PC-3 (cell line): ENCODE measurements at regions not wholly inside any gene's neighbourhood (a gene's known extent, or its start where the extent isn't known, plus 50 kb on each side); places are given as distances from the start of the nearest gene placed in this dataset.

Experiments used
- EZH2phosphoT487 ChIP-seq: fragments of 300-600 bp; sonication (generic); IDR thresholded peaks from 2 replicates; pipeline ENCODE4 v1.6.1; 2018; ENCODE audit warnings: mild to moderate bottlenecking, antibody characterized with exemption, low read length, borderline replicate concordance
- TF ChIP-seq, protein P1 (sequence below): fragments of 300-600 bp; sonication (generic); conservative IDR thresholded peaks from 2 replicates; pipeline ENCODE4 v1.5.1; 2017; ENCODE audit warnings: antibody characterized with exemption, low read depth, mild to moderate bottlenecking, low read length

DNA sequence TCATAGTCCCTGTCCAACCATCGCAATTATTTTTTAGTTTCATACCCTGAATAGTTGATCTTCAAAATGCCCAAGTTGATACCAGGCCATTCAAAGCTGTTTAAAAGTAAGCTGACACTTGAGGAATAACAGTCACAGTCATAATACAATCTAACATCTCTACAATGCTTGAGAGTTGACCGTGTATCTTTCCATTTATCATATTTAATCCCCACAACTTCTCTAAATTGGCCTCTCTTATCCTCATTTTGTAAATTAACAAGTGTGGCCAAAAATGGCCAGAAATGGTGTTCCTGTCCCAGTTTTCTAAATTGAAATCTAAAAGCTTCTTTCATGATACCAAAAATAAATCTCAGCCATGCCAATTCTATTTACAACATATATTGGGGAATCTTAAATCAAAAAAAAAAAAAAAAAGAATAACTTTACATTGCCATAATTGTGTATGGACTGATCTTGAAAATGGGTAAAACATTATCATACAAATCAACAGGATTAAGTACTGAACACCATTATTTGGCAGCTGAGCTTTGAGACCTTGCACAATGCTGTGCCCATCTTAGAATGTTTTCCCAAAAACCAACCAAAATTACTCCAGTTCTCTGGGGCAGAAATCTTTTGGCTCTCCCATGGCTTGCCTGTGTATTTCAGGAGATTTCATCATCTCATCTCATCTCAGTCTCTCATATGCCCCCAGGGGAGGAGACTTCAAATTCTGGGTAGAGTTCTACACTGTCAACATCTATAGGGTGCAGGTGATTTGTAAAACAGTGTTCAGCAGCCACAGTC lies 448.7 kb upstream of the JARID2 start:
- TF ChIP-seq, protein P1, sequence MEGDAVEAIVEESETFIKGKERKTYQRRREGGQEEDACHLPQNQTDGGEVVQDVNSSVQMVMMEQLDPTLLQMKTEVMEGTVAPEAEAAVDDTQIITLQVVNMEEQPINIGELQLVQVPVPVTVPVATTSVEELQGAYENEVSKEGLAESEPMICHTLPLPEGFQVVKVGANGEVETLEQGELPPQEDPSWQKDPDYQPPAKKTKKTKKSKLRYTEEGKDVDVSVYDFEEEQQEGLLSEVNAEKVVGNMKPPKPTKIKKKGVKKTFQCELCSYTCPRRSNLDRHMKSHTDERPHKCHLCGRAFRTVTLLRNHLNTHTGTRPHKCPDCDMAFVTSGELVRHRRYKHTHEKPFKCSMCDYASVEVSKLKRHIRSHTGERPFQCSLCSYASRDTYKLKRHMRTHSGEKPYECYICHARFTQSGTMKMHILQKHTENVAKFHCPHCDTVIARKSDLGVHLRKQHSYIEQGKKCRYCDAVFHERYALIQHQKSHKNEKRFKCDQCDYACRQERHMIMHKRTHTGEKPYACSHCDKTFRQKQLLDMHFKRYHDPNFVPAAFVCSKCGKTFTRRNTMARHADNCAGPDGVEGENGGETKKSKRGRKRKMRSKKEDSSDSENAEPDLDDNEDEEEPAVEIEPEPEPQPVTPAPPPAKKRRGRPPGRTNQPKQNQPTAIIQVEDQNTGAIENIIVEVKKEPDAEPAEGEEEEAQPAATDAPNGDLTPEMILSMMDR: no peak
- no peak for TF ChIP-seq EZH2phosphoT487
